T-cell (primary cell): ENCODE measurements at regions not wholly inside any gene's neighbourhood (a gene's known extent, or its start where the extent isn't known, plus 50 kb on each side); places are given as distances from the start of the nearest gene placed in this dataset.

Source experiments
- ATAC-seq, 4 experiments: fragments of 200-7000 bp in 3 of 4; fragments of 150-1000 bp in 1 of 4; cut with Tn5 transposase; replicated peaks in 1 of 4; 1 replicate in 3 of 4; 2 replicates in 1 of 4; pipeline ENCODE4 v1.10.0; 2021; ENCODE audit warnings: moderate library complexity in 3 of 4, mild to moderate bottlenecking in 2 of 4, moderate number of reproducible peaks in 1 of 4
- CTCF ChIA-PET, 2 donors: fragments of 300-600 bp; sonication (Branson Sonifier 250); formaldehyde crosslinking; loops; one replicate each; lab custom pipeline; 2022; ENCODE audit warnings: antibody characterized with exemption in 2 of 2; lab: Charles Lee
- POLR2A ChIA-PET, 2 donors: fragments of 300-600 bp; sonication (Branson Sonifier 250); formaldehyde crosslinking; loops; one replicate each; lab custom pipeline; 2022; ENCODE audit warnings: antibody characterized with exemption in 2 of 2; lab: Charles Lee
- DNase-seq, 35 experiments: peaks; one replicate each; pipeline versions ENCODE4 v3.0.0 to v3.0.0-alpha.2; 2013 to 2023
- H3K27ac ChIP-seq: one replicate; pipeline ENCODE4 v1.5.1; 2013; ENCODE audit warnings: low read length
- H3K27me3 ChIP-seq, 2 experiments: replicated peaks in 1 of 2; 1 replicate in 1 of 2; 2 replicates in 1 of 2; pipeline versions ENCODE4 v1.6.1 to v1.7.0; 2013; ENCODE audit warnings: low read length in 1 of 2, mixed read lengths in 1 of 2; ENCODE audit not compliant: control insufficient read depth in 2 of 2, insufficient read depth in 2 of 2; ENCODE audit errors: extremely low read depth in 1 of 2
- H3K36me3 ChIP-seq, 2 donors: 1 replicate in 1 of 2; 2 replicates in 1 of 2; pipeline versions ENCODE4 v1.6.1 to v1.7.0; 2013; ENCODE audit warnings: low read length in 1 of 2; ENCODE audit not compliant: control insufficient read depth in 2 of 2, insufficient read depth in 1 of 2; ENCODE audit errors: extremely low read depth in 1 of 2
- H3K4me1 ChIP-seq, 2 experiments: 1 replicate in 1 of 2; 2 replicates in 1 of 2; pipeline versions ENCODE4 v1.6.1 to v1.7.0; 2013; ENCODE audit warnings: low read length in 2 of 2, mixed read lengths in 1 of 2; ENCODE audit not compliant: insufficient read depth in 2 of 2, control insufficient read depth in 1 of 2; ENCODE audit errors: extremely low read depth in 1 of 2
- H3K4me3 ChIP-seq, 2 donors: 1 replicate in 1 of 2; 2 replicates in 1 of 2; pipeline versions ENCODE4 v1.5.1 to v1.7.0; 2013; ENCODE audit warnings: mild to moderate bottlenecking in 2 of 2, low read length in 1 of 2, moderate library complexity in 1 of 2; ENCODE audit not compliant: control insufficient read depth in 1 of 2; ENCODE audit errors: extremely low read depth in 1 of 2
- H3K9me3 ChIP-seq: 2 replicates; pipeline ENCODE4 v1.7.0; 2013
- H3K27ac Mint-ChIP-seq, 2 donors: one replicate each; pipeline ENCODE4 v1.8.0; 2020 to 2021; ENCODE audit warnings: mild to moderate bottlenecking in 2 of 2, mixed read lengths in 2 of 2
- H3K27me3 Mint-ChIP-seq, 2 donors: one replicate each; pipeline ENCODE4 v1.8.0; 2021 to 2022; ENCODE audit warnings: mixed read lengths in 2 of 2
- H3K36me3 Mint-ChIP-seq: one replicate; pipeline ENCODE4 v1.8.0; 2021; ENCODE audit warnings: mixed read lengths
- H3K4me1 Mint-ChIP-seq, 3 donors: one replicate each; pipeline ENCODE4 v1.8.0; 2020 to 2022; ENCODE audit warnings: mixed read lengths in 3 of 3, mild to moderate bottlenecking in 1 of 3
- H3K4me3 Mint-ChIP-seq, 3 donors: one replicate each; pipeline ENCODE4 v1.8.0; 2020 to 2022; ENCODE audit warnings: mild to moderate bottlenecking in 3 of 3, mixed read lengths in 3 of 3, moderate library complexity in 3 of 3
- H3K9me3 Mint-ChIP-seq, 3 donors: one replicate each; pipeline ENCODE4 v1.8.0; 2020 to 2022; ENCODE audit warnings: mixed read lengths in 3 of 3
- WGBS: methylation state at CpG from one replicate; pipeline ENCODE4 v1.1.5; 2013; ENCODE audit warnings: missing lambda C conversion rate; ENCODE audit not compliant: insufficient coverage; 5-methylcytosine and 5-hydroxymethylcytosine counted together

DNA sequence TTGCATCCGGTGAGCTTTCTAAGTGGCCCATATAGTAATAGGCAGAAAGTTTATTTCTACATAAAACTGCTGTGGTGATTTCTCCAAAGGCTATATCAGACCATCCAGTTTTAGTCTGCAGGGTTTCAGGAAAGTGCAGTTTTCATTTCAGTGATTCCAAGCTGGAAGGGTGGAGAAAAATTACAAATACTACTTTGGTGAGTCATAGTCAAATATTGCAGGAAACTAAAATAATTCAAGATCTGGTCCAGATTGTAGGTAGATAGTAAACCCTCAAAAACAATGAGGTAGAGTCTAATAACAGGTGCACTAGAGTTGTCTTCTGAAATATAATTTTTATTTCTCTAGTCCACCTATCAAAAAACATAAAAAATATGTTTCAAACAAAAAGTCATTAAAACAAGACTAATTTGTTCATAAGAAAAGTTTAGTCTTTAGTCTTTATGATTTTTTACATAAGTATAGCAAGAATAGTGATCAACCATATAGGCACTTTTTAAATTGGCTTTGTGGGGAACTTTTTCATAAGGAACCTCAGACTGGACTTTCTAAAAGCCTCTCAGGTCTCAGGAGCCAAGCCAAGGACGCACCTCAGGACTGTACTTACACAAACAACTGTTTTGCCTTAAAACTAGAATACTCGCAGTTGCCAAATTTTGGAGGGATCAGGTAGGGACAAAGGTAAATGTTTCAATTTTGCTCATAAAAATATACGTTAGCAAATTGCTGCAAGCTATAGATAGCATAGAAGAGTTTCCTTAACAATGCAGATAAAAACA, 101.8 kb upstream of the TLR3 start:
- Histone ChIP-seq H3K4me3 (no peak overlapping the region), H3K27ac (no peak overlapping the region), H3K4me1 (no peaks in the 10 kb centered on the region), H3K9me3 (no peaks in the 10 kb centered on the region), H3K27me3 (peaks cover 0 to 9% of the 10 kb centered on the region in 2 experiments), H3K36me3 (no peaks in the 10 kb centered on the region)
- DNase-seq (no peak), ATAC-seq (no peak)
- Mint-ChIP-seq H3K36me3 (no peaks in the 10 kb centered on the region), H3K9me3 (no peaks in the 10 kb centered on the region), H3K27ac (no peak overlapping the region), H3K27me3 (peaks cover 8 to 11% of the 10 kb centered on the region in 2 donors), H3K4me1 (no peaks in the 10 kb centered on the region), H3K4me3 (no peak overlapping the region)
- POLR2A ChIA-PET, result no interaction called here
- no CpG with 5 or more reads among the region's 4 CpGs for WGBS
- CTCF ChIA-PET, result no interaction called here

DNA sequence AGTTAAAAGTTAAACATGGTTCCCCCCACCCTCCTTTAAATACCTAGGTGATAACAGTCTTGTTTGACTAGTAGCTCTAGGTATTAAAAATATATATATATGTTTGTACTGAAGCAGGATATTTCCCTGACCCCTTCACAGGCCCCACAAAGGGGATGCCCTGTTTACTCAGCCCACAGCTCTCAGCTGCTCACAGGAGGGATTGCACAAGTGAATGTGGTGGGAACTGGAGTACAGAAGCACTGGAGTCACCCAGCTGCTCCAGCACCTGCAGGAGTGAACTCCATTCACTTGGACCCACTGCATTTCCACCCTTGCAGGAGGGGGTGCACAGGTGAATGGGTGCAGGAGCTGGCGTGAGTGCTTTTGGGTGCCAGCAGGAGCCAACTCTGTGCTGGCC, 99.3 kb upstream of the TLR3 start:
- WGBS, result 78% methylated on average over 1 of the region's 1 CpG
- no peaks in the 10 kb centered on the region for H3K4me1 ChIP-seq
- CTCF ChIA-PET, result no interaction called here

DNA sequence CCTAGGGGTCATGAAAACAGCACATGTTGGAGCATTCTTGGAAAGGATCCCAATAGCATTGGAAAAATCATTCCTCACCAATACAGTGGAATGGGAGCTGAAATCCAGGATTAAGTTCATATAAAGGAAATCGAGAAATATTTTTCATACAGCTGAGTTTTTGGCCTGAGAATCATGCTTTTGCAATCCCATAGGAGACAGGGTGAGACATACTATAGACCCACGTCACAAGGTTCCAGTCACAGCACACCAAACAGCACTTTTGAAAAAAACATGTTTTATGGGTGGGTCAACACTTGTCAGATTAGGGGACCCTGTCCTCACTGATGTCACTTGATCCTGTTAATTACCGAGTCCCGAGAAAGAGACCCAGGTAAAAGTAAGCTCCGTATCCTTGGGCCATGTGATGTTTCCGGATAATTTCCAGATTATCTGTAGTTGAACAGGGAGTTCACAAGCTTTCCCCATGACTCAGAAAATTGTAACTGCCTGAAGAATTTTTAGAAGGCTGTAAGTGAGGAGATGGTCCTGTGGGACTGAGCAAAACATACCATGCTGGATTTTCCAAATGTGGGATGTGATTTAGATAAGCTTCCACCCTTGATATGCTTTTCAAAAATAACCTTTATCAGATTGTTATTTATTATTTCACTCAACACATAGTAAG, 80.9 kb upstream of the TLR3 start:
- Histone ChIP-seq H3K9me3 (no peaks in the 10 kb centered on the region), H3K4me1 (no peaks in the 10 kb centered on the region), H3K4me3 (no peak overlapping the region), H3K36me3 (no peaks in the 10 kb centered on the region), H3K27ac (no peak overlapping the region), H3K27me3 (no peaks in the 10 kb centered on the region)
- ATAC-seq (no peak), DNase-seq (no peak)
- H3K27ac Mint-ChIP-seq, result no peak overlapping the region
- no peaks in the 10 kb centered on the region for H3K4me1 Mint-ChIP-seq
- CTCF ChIA-PET, result no interaction called here
- H3K27me3 Mint-ChIP-seq, result peaks cover 0 to 7% of the 10 kb centered on the region in 2 donors
- peaks cover 7 to 11% (median 7%) of the 10 kb centered on the region in 3 donors for H3K9me3 Mint-ChIP-seq
- WGBS, result 60% methylated on average over 2 of the region's 6 CpGs
- H3K4me3 Mint-ChIP-seq, result no peak overlapping the region
- no peaks in the 10 kb centered on the region for H3K36me3 Mint-ChIP-seq
- POLR2A ChIA-PET, result no interaction called here

More for the DNA sequence above, 99.3 kb upstream of the TLR3 start:
- Mint-ChIP-seq H3K4me3 (no peak overlapping the region), H3K36me3 (no peaks in the 10 kb centered on the region), H3K27me3 (peaks cover 10 to 13% of the 10 kb centered on the region in 2 donors), H3K4me1 (no peaks in the 10 kb centered on the region), H3K27ac (no peak overlapping the region), H3K9me3 (no peaks in the 10 kb centered on the region)
- H3K27ac ChIP-seq, result no peak overlapping the region
- no peak overlapping the region for H3K4me3 ChIP-seq
- DNase-seq (no peak), ATAC-seq (no peak)
- H3K9me3 ChIP-seq, result no peaks in the 10 kb centered on the region
- H3K27me3 ChIP-seq, result peaks cover 0 to 16% of the 10 kb centered on the region in 2 experiments
- no peaks in the 10 kb centered on the region for H3K36me3 ChIP-seq
- POLR2A ChIA-PET, result no interaction called here

DNA sequence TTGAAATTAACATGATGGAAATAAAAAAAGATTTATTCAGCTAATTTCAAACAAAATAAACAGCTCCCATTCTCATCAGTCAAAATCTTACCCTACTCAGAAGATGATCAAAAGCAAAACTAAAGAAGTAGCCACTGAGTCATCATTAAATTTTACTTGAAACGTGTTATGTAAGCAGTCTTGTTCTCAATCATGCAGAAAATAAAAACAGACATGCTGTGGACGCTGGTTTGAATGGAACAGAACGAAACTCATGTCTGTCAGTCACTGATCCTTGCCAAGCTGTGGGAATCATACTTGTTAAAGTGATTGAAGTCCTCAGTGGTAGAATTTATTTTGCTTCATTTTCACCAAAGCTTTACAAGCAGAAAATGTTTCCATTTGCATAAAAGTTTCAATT, 77.2 kb upstream of the TLR3 start:
- H3K4me1 Mint-ChIP-seq, result no peaks in the 10 kb centered on the region
- CTCF ChIA-PET, result no interaction called here
- peaks cover 4 to 7% of the 10 kb centered on the region in 2 donors for H3K27me3 Mint-ChIP-seq
- no peak overlapping the region for H3K27ac Mint-ChIP-seq
- H3K27me3 ChIP-seq, result peaks cover 0 to 3% of the 10 kb centered on the region in 2 experiments
- H3K9me3 ChIP-seq, result no peaks in the 10 kb centered on the region
- H3K27ac ChIP-seq, result no peak overlapping the region
- H3K9me3 Mint-ChIP-seq, result peaks cover 0 to 4% (median under 1%) of the 10 kb centered on the region in 3 donors
- DNase-seq (no peak), ATAC-seq (no peak)
- POLR2A ChIA-PET, result no interaction called here
- no peaks in the 10 kb centered on the region for H3K36me3 ChIP-seq
- H3K4me1 ChIP-seq, result no peaks in the 10 kb centered on the region
- H3K4me3 Mint-ChIP-seq, result no peak overlapping the region
- WGBS, result 20% methylated on average over 1 of the region's 3 CpGs
- H3K4me3 ChIP-seq, result no peak overlapping the region
- no peaks in the 10 kb centered on the region for H3K36me3 Mint-ChIP-seq

DNA sequence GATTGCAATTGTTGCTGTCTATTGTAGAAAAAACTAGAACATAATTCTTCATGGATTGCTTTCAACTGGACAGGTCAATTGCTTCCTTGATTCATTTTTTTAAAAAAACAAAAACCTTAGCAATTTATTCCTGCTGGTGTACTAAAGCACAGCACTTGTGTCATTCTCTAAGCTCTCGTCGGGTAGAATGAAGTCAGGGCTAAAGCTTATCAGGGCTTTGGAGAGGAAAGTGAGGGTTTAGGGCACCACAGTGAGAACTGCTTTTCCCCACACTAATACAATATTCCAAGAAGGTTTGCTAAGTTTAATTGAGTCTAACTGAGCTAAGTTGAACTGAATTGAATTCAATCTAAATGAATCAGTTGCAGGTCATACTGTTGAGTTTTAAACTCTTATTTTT, 76.4 kb upstream of the TLR3 start:
- Mint-ChIP-seq H3K9me3 (peaks cover 0 to 4% (median 0%) of the 10 kb centered on the region in 3 donors), H3K27ac (no peak overlapping the region), H3K27me3 (peaks cover 4 to 7% of the 10 kb centered on the region in 2 donors), H3K4me3 (no peak overlapping the region), H3K36me3 (no peaks in the 10 kb centered on the region), H3K4me1 (no peaks in the 10 kb centered on the region)
- ChIA-PET CTCF (interaction anchor here in 1 of 2 donors (0.7 kb wide), 1 partner anchor 360 kb away, joined by 3 read pairs; no protein-coding TSS in a partner anchor), POLR2A (no interaction called here)
- DNase-seq (no peak), ATAC-seq (no peak)
- no CpG with 5 or more reads among the region's 2 CpGs for WGBS
- H3K4me3 ChIP-seq, result no peak overlapping the region
- no peaks in the 10 kb centered on the region for H3K9me3 ChIP-seq
- H3K4me1 ChIP-seq, result no peaks in the 10 kb centered on the region
- H3K27ac ChIP-seq, result no peak overlapping the region
- peaks cover 0 to 3% of the 10 kb centered on the region in 2 experiments for H3K27me3 ChIP-seq
- H3K36me3 ChIP-seq, result no peaks in the 10 kb centered on the region

DNA sequence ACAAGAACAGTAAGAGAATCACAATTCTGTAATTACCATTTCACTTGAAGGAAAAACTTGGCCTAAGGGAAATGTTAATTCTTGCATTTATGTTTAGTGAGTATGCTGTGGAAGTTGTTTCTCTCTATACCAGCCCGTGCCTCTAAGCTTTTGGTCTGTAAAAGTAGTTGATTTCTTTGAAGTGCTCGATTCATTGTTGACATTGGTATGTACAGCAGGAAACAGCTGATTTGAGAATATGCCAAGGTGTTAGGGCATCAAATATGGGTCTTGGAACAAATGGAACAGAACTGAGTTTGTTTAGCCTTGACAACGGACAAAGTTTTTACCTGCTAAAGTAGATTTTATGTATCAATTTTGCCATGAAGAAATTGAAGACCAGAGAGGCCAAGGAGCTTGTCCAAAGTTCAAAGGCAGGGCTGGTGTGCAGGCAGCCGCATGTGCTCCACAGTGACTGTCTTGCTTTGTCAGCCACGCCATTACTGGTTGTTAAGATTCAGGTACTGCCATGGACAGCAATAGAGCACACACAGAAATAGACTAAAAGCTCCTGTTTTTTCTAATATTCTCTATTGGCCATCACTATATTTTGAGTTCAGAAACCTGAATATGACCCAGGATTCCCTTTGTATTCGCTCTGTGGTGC, 75.5 kb upstream of the TLR3 start:
- Mint-ChIP-seq H3K9me3 (peaks cover 0 to 4% (median 0%) of the 10 kb centered on the region in 3 donors), H3K4me1 (no peaks in the 10 kb centered on the region), H3K27ac (no peak overlapping the region), H3K27me3 (peaks cover 4 to 7% of the 10 kb centered on the region in 2 donors), H3K36me3 (no peaks in the 10 kb centered on the region), H3K4me3 (no peak overlapping the region)
- WGBS, result 67% methylated on average over 4 of the region's 6 CpGs
- H3K4me1 ChIP-seq, result no peaks in the 10 kb centered on the region
- H3K36me3 ChIP-seq, result no peaks in the 10 kb centered on the region
- ATAC-seq (no peak), DNase-seq (no peak)
- H3K9me3 ChIP-seq, result no peaks in the 10 kb centered on the region
- ChIA-PET POLR2A (no interaction called here), CTCF (no interaction called here)
- no peak overlapping the region for H3K27ac ChIP-seq
- peaks cover 0 to 3% of the 10 kb centered on the region in 2 experiments for H3K27me3 ChIP-seq
- H3K4me3 ChIP-seq, result no peak overlapping the region
